Muscle of arm (tissue), 1 donor: ENCODE measurements at regions not wholly inside any gene's neighbourhood (a gene's known extent, or its start where the extent isn't known, plus 50 kb on each side); places are given as distances from the start of the nearest gene placed in this dataset.
"Not testable (repeated sequence)": the region's sequence is repeated elsewhere in the genome, so short reads cannot be mapped to it uniquely, and the experiment has no call there.

Experiments
- DNase-seq: peaks from one replicate; pipeline ENCODE4 v3.0.0-alpha.2; 2013

DNA sequence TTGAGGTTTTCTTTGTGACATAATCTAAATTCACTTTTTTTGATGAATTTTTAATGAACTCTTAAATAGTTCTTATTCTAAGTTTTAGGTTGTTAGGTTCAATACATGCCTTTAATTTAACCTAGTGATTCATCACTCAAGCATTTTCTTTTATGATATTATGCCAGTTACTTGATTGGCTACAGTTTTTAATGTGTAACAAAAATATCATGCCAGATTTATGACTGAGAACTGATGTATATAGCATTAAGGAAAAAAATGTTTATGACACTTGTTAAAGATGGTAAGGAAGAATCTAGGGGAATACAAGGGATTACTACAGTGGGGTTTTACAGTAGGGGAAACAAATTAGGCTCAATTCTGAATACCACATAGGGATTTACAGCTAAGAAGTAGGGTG lies 103.1 kb downstream of the VGLL3 start:
- no peak for DNase-seq

DNA sequence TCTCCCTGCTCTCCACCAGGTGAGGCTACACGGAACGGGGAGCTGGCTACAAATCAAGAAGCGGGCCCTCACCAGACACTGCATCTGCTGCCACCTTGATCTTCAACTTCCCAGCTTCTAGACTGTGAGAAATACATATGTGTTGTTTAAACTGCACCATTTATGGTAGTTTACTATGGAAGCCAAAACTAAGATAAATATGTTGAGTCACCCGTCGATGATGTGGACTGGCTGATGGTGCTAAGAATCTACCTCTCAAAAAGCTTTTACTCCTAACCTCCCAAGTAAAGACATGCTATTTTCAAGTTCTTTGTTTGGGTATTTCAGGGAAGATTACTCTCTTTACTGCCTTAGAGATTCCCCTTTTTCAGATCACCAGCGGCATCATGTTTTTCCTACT lies 110.9 kb downstream of the VGLL3 start:
- DNase-seq: no peak

DNA sequence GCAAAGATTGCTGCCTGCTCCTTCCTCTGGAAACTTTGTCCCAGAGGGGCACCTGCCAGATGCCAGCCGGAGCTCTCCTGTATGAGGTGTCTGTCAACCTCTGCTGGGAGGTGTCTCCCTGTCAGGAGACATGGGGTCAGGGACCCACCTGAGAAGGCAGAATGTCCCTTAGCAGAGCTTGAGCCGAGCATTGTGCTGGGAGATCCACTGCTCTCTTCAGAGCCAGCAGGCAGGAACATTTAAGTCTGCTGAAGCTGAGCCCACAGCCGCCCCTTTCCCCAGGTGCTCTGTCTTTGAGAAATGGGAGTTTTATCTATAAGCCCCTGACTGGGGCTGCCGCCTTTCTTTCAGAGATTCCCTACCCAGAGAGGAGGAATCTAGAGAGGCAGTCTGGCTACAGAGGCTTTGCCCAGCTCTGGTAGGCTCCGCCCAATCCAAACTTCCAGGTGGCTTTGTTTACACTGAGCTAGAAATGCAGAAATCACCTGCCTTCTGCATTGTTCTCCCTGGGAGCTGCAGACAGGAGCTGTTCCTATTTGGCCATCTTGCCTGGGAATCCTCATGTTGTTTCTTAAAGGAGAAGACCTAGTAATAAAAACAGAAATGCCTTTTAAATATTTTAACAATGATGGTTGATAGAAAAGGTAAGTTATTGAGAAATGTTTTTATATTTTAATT lies 114.3 kb downstream of the VGLL3 start:
- not testable (repeated sequence) for DNase-seq

DNA sequence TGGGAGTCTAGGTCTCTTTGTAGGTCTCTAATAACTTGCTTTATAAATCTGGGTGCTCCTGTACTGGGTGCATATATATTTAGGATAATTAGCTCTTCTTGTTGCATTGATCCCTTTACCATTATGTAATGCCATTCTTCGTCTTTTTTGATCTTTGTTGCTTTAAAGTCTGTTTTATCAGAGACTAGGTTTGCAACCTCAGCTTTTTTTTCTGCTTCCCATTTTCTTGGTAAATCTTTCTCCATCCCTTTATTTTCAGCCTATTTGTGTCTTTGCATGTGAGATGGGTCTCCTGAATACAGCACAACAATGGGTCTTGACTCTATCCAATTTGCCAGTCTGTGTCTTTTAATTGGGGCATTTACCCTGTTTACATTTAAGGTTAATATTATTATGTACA lies 116.2 kb downstream of the VGLL3 start:
- DNase-seq: not testable (repeated sequence)

DNA sequence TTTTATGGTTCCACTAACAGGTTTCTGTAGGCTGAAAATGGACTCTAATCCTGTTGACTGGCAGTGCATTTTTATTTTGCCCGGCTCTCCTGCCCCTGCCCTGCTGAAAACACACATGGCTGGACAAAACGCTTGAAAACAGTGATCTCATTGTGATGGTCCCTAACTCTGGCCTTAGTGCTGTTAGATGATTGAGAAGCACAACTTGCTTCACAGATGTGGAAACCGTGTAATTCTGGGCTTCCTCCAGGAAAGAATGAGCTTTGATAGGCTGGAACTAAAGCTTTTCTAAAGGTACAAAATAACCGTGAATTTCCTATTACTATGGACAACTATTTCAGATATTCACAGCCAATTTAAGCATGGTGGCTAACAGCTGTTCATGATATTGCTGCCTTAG lies 121.4 kb downstream of the VGLL3 start:
- DNase-seq: peak; percentile 46

DNA sequence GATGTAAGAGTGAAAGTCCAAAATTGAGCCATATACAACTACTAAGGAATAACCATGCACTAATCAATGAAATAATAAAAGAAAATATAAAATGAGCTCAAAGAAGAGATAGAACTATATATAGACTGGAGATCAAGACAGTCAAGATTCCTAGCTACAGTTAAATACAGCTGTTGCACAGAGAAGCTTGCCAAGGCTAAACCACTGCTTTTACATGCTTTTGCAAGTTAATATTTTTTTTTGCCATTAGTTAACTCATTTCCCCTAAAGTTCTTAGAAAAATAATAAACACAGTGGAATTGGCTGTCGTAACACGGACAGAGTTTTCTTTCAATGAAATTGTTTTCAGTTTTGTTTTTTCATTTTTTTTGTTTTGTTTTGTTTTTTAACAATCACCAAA lies 123.0 kb downstream of the VGLL3 start:
- peak; percentile 34 for DNase-seq

DNA sequence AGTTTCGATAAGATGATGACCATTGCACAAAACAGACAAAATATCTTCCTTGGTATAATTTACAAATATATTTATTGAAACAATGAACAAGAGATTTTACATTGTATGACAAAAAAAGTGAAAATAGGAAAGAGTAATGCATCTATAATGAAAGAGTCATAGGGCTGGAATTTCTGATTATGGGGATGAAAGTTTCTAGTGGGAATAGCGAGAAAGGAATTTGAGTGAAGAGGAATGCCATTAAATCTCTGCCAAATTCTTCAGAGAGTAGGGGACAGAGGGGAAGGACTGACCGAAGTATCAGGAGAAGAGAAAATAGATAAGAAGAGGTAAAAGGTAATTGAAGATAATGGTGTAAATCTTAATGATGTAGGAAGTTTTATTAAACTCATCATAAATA lies 125.4 kb downstream of the VGLL3 start:
- DNase-seq: no peak

DNA sequence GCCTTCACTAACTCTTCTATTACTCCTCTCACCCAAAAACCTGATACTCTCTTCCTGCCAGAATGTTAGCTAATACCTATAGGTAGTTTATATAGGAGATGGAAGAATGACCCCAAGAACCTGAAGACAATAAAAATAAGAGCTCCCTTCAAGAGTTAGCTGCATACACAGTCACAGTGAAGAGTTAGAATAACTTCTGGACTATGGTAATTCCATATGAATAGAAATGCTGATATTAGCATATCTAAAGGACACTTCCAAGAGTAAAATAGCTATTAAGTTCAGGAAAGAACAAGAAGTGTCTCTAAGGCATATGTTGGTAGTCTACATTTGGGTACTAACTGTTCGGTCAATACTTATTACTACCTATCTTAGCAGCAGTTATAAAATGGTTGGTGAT lies 134.2 kb downstream of the VGLL3 start:
- DNase-seq: no peak

DNA sequence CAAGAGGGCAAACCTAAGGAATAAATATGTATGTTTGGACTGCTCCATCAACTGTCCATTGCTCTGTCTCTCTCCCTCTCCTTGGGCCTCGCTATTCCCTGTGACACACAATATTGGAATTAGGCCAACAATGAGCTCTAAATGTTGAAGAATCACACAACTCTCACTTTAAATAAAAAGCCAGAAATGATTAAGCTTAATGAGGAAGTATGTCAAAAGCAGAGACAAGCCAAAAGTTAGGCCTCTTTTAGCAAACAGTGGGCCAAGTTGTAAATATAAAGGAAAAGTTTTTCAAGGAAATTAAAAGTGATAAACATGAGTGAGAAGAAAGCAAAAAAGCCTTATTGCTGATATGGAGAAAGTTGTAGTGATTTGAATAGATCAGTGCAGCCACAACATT lies 141.0 kb downstream of the VGLL3 start:
- DNase-seq: no peak

DNA sequence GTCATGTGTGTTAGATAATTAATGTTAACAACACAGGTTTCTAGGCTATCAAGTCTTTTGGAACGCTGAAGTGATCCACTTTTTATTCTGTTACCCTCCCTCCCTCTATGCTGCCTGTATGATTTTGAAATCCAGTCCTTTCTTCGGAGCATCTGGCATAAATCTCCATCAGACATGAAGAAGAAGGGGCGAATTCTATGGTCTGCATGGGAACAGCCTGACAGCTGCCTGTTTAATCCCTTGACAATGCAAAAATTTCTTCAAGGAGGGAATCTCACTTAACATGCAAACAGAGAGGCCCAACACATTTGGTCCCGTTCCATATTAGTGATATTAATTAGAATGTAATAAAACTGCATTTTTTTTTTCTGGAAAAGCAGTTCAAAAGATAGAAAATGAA lies 145.2 kb downstream of the VGLL3 start:
- no peak for DNase-seq

DNA sequence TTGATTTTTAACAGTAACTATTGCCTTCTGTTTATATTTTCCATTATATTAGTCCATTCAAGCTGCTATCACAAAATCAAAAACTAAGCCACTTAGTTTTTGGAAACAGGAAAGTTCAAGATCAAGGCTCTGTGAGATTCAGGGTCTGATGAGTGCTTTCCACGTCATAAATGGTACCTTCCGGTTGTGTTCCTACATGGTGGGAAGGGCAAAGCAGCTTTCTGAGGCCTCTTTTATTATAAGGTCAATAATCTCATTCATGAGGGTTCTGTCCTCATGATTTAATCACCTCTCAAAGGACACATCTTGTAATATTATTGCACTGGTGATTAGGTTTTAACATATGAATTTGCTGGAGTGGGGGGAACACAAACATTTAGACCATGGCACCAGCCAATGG lies 152.0 kb downstream of the VGLL3 start:
- DNase-seq: no peak

DNA sequence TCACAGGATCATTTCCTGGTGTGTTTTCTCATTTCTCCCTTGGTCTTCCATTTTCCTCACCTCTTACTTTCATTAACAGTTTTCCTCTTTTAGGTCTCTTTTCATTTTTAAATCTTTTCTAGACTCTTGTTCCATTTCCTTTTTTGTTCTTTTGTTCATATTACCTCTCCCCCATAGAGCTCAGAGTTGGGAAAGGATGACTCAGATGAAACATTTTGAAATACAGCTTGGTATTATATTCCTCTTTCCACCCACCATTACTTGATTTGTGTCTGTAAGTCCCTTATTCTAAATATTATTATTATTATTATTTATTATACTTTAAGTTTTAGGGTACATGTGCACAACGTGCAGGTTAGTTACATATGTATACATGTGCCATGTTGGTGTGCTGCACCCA lies 153.1 kb downstream of the VGLL3 start:
- DNase-seq: no peak

DNA sequence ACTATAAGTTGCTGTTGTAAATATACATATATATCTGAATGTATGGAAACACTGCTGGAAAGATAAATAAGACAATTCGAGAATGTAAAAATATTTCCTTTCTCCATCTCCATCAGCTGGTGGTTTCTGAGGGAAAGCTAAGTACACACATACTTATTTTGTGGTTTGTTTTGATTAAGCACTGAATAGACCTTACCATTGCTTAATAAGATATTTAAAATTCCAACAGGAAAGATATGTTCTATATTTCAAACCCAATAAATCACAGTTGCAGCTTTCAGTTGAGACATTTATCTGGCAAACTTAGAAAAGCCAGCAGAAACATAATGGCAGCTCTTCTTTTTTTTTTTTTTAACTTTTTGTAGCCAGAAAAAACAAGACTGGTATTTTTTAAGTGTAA lies 160.4 kb downstream of the VGLL3 start:
- no peak for DNase-seq

DNA sequence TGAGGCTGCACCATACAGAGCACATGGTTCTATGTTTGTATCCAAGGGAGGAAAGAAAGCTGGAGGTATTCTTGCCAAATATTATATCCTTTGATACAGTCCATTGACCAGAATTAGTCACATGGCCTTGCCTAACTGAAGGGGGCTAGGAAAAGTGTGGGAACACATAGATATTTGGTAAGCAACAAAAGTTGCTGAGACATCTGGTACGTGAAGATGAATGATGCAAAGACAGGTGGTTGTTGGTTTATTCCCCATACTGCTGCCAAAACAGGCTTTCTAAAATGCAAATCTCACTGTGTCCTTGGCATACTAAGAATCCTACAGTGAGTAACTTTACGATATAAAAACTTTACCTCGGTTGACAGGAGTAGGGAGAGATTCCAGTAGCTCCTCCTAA lies 162.2 kb downstream of the VGLL3 start:
- DNase-seq: no peak

DNA sequence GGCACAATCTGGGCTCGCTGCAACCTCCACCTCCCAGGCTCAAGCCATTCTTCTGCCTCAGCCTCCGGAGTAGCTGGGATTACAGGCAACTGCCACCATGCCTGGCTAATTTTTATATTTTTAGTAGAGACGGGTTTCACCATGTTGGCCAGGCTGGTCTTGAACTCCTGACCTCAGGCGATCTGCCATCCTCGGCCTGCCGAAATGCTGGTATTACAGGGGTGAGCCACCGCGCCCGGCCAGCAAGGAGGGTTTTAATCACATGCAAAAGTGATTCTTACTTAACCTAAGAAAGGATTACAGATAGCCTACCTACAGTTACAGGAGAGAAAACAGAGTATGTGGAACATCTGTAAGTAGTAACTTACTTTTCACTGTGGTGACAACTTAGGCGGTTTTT lies 163.4 kb downstream of the VGLL3 start:
- not testable (repeated sequence) for DNase-seq

DNA sequence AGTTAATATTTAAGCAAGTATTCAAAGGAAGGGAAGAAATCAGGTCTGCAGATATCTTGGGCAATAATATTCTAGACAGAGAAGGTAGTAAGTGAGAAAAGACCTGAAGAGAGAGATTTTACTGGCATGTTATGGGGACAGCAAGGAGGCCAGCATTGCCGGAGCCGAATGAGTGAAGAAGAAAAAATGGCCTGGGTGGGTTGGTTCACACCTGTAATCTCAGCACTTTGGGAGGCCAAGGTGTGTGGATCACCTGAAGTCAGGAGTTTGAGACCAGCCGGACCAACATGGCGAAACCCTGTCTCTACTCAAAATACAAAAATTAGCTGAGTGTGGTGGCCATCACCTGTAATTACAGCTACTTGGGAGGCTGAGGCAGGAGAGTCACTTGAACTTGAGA lies 164.7 kb downstream of the VGLL3 start:
- no peak for DNase-seq

DNA sequence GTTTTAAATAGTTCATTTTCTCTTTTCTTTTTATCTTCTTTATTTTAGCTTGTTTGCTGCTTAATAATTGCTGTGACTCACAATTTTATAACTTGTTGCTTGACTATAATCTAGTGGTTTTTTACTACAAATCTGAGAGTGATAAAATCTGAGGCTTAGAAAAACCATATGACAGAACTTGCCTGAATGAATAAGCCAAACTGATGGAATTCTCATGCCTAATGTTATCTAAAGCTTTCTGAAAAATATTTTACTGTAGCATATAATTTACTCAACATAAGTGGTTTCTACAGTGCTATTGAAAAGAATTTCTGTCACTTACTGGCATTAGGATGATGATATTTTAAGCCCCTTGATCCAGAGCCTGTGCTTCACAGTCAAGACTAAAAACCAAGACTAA lies 175.1 kb downstream of the VGLL3 start:
- no peak for DNase-seq

DNA sequence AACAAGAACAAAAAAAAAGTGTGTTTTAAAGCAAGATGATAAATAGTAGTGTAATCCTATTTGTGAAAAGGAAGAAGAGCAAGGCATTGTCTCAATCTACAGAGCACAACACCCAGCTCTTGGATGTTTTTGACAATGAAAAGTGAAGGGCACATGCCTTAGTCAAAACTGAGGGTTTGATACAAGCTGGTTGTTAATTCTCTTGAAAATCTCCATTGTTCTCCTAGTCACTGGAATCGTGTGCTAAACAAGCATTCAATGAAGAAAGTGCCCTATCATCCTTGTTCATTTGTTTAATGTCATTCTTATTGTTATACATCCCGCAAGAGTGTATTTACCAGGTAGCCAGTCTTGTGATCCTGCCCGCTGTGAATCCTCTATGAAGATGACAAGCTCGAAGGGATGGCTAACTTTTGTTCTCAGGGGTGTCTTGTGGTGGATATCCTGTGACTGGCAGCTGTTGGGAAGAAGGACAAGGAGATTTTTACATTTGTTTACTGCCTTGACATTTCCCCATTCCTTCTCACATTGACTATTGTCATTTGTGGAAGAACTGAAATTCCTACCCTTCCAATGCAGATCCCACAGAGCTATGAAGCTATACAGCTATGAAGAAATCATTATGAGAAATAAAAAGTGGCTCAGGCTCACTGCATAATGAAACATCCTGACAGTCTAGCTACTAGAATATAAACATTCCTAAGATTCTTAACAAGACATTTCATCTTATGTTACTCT lies 175.9 kb downstream of the VGLL3 start:
- no peak for DNase-seq

DNA sequence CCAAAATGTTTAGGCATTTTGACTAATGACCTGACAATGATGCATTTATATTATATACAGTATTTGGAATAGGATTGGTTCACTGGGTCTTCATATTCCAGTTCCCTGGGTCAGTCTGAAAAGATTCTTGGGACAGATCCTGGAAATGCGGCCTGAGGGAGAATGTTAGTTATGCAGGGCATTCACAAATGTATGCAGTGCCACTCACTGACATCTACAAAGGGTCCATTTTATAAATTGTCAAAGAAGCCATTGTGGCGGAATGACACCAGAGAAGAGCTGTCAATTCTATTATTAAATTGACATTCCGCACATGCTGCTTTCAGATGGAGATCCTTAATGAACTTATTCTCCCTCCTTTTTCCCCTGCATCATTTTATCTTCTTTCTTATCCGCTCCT lies 176.6 kb downstream of the VGLL3 start:
- no peak for DNase-seq

DNA sequence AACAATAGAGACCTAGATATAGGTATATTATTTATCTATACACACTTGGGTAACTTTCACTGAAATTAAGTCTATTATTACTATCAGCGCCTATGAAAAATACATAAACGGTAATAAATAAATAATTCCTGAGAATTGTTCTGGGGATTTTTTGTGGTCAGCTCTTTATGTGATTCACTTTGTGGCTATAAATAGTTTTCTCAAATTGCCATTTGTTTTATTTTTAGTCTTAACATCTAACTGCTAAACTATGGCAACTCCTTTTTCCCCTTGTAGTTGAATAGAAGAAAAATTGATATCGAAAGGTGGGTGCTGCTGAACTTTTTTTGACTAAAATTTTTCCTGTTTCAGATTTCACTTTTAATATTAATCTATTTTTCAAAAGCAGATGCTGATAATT lies 189.0 kb downstream of the VGLL3 start:
- no peak for DNase-seq

DNA sequence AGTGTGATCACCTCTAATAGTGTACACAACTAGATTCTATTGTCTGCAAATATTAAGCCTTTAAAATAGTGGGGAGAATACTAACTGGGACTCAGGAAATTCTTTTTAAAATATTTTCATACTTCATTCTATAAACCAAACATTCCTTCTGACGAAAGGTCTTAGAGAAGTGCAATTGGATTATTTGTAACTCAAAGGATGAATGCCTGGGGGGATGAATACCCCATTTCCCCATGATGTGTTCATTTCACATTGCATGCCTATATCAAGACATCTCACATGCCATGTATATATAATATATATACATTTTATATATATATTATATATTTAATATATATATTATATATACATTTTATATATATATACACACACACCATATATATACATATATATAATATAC lies 189.9 kb downstream of the VGLL3 start:
- no peak for DNase-seq

DNA sequence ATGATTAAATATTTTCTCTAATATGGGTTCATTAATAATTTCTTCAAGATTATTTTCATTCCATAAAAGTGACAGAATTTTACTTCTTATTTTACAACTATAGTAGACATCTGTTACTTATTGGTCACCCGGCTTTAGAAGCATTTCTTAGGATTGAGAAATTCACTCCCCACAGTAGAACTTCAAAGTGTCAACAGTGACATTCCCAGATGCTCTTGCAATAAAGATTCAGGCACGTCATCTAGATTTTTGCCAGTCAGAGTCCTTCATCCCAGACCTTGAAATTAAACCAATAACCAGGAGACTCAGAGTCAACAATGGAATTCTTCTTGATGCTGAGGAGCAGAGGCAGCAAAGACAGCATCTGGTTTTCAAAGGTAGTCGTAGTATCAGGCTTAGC lies 190.8 kb downstream of the VGLL3 start:
- DNase-seq: no peak

DNA sequence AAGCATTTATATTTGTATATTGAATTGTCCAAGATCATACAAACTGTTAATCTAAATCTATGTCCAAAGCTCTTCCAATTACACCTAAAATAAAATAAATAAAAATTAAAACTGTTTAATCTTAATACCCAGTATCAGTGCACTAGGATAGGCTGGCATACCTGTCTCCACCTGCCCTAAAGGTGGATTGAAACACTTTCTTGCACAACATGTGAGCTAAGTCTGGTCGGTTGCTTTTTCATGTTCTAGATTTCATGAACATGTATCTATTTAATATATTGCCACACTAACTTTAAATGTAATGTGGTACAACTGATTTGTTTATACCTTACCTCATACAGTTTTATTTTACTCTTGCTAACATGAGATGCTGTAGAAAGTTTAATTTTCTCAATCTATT lies 193.0 kb downstream of the VGLL3 start:
- no peak for DNase-seq
